Transverse colon (tissue), 4 donors: ENCODE measurements at regions not wholly inside any gene's neighbourhood (a gene's known extent, or its start where the extent isn't known, plus 50 kb on each side); places are given as distances from the start of the nearest gene placed in this dataset.

Experiments used
- DNase-seq: peaks from one replicate; pipeline ENCODE4 v3.0.0-alpha.2; 2019
- H3K27ac ChIP-seq, 4 donors: fragments of 200-600 bp; sonication (generic); 2 replicates each; pipeline ENCODE4 v1.5.1; 2016 to 2018; ENCODE audit warnings: inconsistent platforms in 4 of 4
- H3K27me3 ChIP-seq: fragments of 200-600 bp; sonication (generic); 2 replicates; pipeline ENCODE4 v1.5.1; 2017; ENCODE audit warnings: inconsistent platforms
- H3K36me3 ChIP-seq, 4 donors: fragments of 200-600 bp; sonication (generic); 2 replicates each; pipeline ENCODE4 v1.5.1; 2017 to 2019; ENCODE audit warnings: inconsistent platforms in 4 of 4
- H3K4me1 ChIP-seq, 4 donors: fragments of 200-600 bp; sonication (generic); 2 replicates each; pipeline ENCODE4 v1.5.1; 2017 to 2020; ENCODE audit warnings: inconsistent platforms in 4 of 4
- H3K4me3 ChIP-seq, 4 donors: fragments of 200-600 bp; sonication (generic); 1 replicate in 1 of 4; 2 replicates in 3 of 4; pipeline versions ENCODE4 v1.5.1 to v1.6.1; 2017 to 2019; ENCODE audit warnings: inconsistent platforms in 4 of 4
- H3K9me3 ChIP-seq, 2 donors: fragments of 200-600 bp; sonication (generic); 2 replicates each; pipeline ENCODE4 v1.5.1; 2017 to 2019; ENCODE audit warnings: inconsistent platforms in 2 of 2
- EP300 ChIP-seq: sonication (generic); formaldehyde crosslinking; IDR thresholded peaks from one replicate; pipeline ENCODE4 v1.6.1; 2017; ENCODE audit warnings: antibody characterized with exemption, low read depth
- POLR2A ChIP-seq: fragments of 450-650 bp; IDR thresholded peaks from one replicate; pipeline ENCODE4 v1.6.1; 2016; ENCODE audit warnings: antibody characterized with exemption, mild to moderate bottlenecking, moderate library complexity
- POLR2AphosphoS5 ChIP-seq, 3 donors: sonication (generic); formaldehyde crosslinking; IDR thresholded peaks; one replicate each; pipeline ENCODE4 v1.6.1; 2016; ENCODE audit warnings: antibody characterized with exemption in 3 of 3
- WGBS, 2 donors: methylation state at CpG; one replicate each; pipeline ENCODE4 v1.1.5; 2018; ENCODE audit warnings: low coverage in 1 of 2; 5-methylcytosine and 5-hydroxymethylcytosine counted together
- in situ Hi-C, 4 donors: fragments of 200-750 bp; cut with MboI; loops; one replicate each; pipeline versions ENCODE4 v1.15.0 to v1.15.1; 2017; ENCODE audit warnings: low sequenced_read_pairs in 3 of 4, low pct_ligation_motif_present in 1 of 4, low pct_unique_long_range_greater_than_20kb in 1 of 4
- intact Hi-C: fragments of 100-400 bp; cut with DNase I; formaldehyde crosslinking; loops from one replicate; pipeline ENCODE4 v1.15.1; 2023; ENCODE audit warnings: low total_unique reads
- TF ChIP-seq, protein P1 (sequence below), 5 experiments: fragments of 200-600 bp in 3 of 5; fragments of 450-650 bp in 2 of 5; sonication (generic) in 3 of 5; IDR thresholded peaks; 1 replicate in 2 of 5; 2 replicates in 3 of 5; pipeline ENCODE4 v1.5.1; 2016 to 2017; ENCODE audit warnings: antibody characterized with exemption in 5 of 5, inconsistent platforms in 3 of 5, mild to moderate bottlenecking in 2 of 5, moderate library complexity in 1 of 5

- DNase-seq, result no peak
- intact Hi-C loops (no loop called here), in situ Hi-C loops (no loop called here)
- no peaks in the 10 kb centered on the region for H3K9me3 ChIP-seq
- H3K27ac ChIP-seq, result no peak overlapping the region
- H3K4me3 ChIP-seq, result no peak overlapping the region
- peaks cover 0 to 8% (median 2%) of the 10 kb centered on the region in 4 donors for H3K4me1 ChIP-seq
- no peak for TF ChIP-seq POLR2A
- TF ChIP-seq POLR2AphosphoS5 (IDR thresholded peaks at IDR 0.05), result no peak
- TF ChIP-seq EP300, result no peak
- TF ChIP-seq, protein P1, sequence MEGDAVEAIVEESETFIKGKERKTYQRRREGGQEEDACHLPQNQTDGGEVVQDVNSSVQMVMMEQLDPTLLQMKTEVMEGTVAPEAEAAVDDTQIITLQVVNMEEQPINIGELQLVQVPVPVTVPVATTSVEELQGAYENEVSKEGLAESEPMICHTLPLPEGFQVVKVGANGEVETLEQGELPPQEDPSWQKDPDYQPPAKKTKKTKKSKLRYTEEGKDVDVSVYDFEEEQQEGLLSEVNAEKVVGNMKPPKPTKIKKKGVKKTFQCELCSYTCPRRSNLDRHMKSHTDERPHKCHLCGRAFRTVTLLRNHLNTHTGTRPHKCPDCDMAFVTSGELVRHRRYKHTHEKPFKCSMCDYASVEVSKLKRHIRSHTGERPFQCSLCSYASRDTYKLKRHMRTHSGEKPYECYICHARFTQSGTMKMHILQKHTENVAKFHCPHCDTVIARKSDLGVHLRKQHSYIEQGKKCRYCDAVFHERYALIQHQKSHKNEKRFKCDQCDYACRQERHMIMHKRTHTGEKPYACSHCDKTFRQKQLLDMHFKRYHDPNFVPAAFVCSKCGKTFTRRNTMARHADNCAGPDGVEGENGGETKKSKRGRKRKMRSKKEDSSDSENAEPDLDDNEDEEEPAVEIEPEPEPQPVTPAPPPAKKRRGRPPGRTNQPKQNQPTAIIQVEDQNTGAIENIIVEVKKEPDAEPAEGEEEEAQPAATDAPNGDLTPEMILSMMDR (IDR thresholded peaks at IDR 0.05), result no peak
- no peaks in the 10 kb centered on the region for H3K36me3 ChIP-seq
- 73 to 84% methylated on average over 2 of the region's 2 CpGs for WGBS, 2 donors
- no peaks in the 10 kb centered on the region for H3K27me3 ChIP-seq
Observed at GRCh38 chr5:175374166-175374875, 69.7 kb downstream of the DRD1 start.

GRCh38 chr5:175365866-175366265 is 78.1 kb downstream of the DRD1 start:
- Histone ChIP-seq H3K27me3 (no peaks in the 10 kb centered on the region), H3K27ac (no peak overlapping the region), H3K4me3 (no peak overlapping the region), H3K4me1 (no peaks in the 10 kb centered on the region), H3K36me3 (no peaks in the 10 kb centered on the region), H3K9me3 (no peaks in the 10 kb centered on the region)
- DNase-seq, result no peak
- TF ChIP-seq, protein P1 (IDR thresholded peaks at IDR 0.05), result no peak
- TF ChIP-seq POLR2A (no peak), EP300 (no peak), POLR2AphosphoS5 (IDR thresholded peaks at IDR 0.05) (no peak)
- in situ Hi-C loops (no loop called here), intact Hi-C loops (no loop called here)
- WGBS, 2 donors, result 94% methylated on average over 1 of the region's 1 CpG; no CpG with 5 or more reads in 1 of the 2 donors

DNA sequence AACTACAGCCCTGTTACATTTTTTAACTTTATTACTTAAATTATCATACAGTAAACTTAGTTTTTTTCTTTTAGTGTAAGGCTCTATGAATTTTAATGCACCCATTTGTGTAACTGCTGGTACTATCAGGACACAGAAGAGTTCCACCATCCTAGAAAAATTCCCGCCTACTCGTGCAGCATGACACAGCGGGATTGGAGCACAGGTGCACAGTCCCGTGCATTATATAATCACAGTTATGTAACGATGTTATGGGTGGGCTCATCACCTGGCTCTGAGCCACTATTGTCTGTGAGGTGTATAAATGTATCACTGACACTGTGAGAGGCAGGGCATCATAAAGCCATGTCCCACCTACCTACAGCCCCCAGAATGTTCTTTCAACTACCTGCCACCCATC is 80.7 kb downstream of the DRD1 start:
- no peak for DNase-seq
- intact Hi-C loops, result no loop called here
- in situ Hi-C loops, result no loop called here
- H3K9me3 ChIP-seq, result no peaks in the 10 kb centered on the region
- TF ChIP-seq, protein P1 (IDR thresholded peaks at IDR 0.05), result no peak
- TF ChIP-seq POLR2A, result no peak
- no peak for TF ChIP-seq POLR2AphosphoS5 (IDR thresholded peaks at IDR 0.05)
- no peak for TF ChIP-seq EP300
- H3K4me1 ChIP-seq, result no peaks in the 10 kb centered on the region
- 82% methylated on average over 5 of the region's 5 CpGs; no CpG with 5 or more reads in 1 of the 2 donors for whole genome bisulfite sequencing, 2 donors
- no peaks in the 10 kb centered on the region for H3K27me3 ChIP-seq
- no peak overlapping the region for H3K27ac ChIP-seq
- H3K36me3 ChIP-seq, result no peaks in the 10 kb centered on the region
- no peak overlapping the region for H3K4me3 ChIP-seq

DNA sequence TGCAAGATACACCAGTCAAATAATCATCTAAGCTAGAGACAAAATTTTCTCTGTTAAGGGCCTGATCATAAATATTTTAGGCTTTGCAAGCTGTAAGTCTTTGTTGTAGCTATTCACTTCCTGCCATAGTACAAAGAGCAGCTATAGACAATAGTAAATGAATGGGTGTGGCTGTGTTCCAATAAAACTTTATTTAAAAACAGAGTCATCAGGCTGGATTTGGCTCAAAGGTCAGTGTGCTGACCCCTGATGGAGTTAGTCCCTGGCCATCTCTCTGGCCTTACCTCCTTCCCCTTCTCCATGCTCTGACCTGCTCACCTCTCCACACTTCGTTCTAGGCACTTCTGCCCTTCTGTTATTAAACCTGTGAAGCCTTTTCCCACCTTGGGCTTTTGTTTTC is 86.0 kb downstream of the DRD1 start:
- in situ Hi-C loops (no loop called here), intact Hi-C loops (no loop called here)
- Histone ChIP-seq H3K36me3 (no peaks in the 10 kb centered on the region), H3K27ac (no peak overlapping the region), H3K4me3 (no peak overlapping the region), H3K9me3 (no peaks in the 10 kb centered on the region), H3K27me3 (no peaks in the 10 kb centered on the region), H3K4me1 (no peaks in the 10 kb centered on the region)
- no peak for DNase-seq
- TF ChIP-seq POLR2AphosphoS5 (IDR thresholded peaks at IDR 0.05), result no peak
- TF ChIP-seq, protein P1 (IDR thresholded peaks at IDR 0.05), result no peak
- TF ChIP-seq EP300, result no peak
- WGBS, 2 donors, result 63 to 75% methylated on average over 1 of the region's 1 CpG
